Activated CD4-positive, alpha-beta T cell treated with anti-CD3 and anti-CD28 coated beads for 36 hours (primary cell): ENCODE measurements at regions not wholly inside any gene's neighbourhood (a gene's known extent, or its start where the extent isn't known, plus 50 kb on each side); places are given as distances from the start of the nearest gene placed in this dataset.
"Not testable (repeated sequence)": the region's sequence is repeated elsewhere in the genome, so short reads cannot be mapped to it uniquely, and the experiment has no call there.

Experiments used
- ATAC-seq: fragments of 200-7000 bp; cut with Tn5 transposase; one replicate; pipeline ENCODE4 v1.10.0; 2021; ENCODE audit warnings: mild to moderate bottlenecking, moderate library complexity
- CTCF ChIA-PET: fragments of 350-600 bp; sonication (Branson Sonifier 250); formaldehyde crosslinking; loops from one replicate; lab custom pipeline; 2021; ENCODE audit warnings: antibody characterized with exemption; lab: Charles Lee
- POLR2A ChIA-PET: fragments of 350-600 bp; sonication (Branson Sonifier 250); formaldehyde crosslinking; loops from one replicate; lab custom pipeline; 2021; ENCODE audit warnings: antibody characterized with exemption, inconsistent platforms; lab: Charles Lee
- DNase-seq: peaks from one replicate; pipeline ENCODE4 v3.0.0-alpha.2; 2020
- H3K27ac Mint-ChIP-seq: one replicate; pipeline ENCODE4 v1.8.0; 2021; ENCODE audit warnings: mixed read lengths
- H3K27me3 Mint-ChIP-seq: one replicate; pipeline ENCODE4 v1.8.0; 2021; ENCODE audit warnings: mixed read lengths
- H3K36me3 Mint-ChIP-seq: one replicate; pipeline ENCODE4 v1.8.0; 2021; ENCODE audit warnings: low read depth, mixed read lengths
- H3K4me1 Mint-ChIP-seq: one replicate; pipeline ENCODE4 v1.8.0; 2021; ENCODE audit warnings: mixed read lengths
- H3K4me3 Mint-ChIP-seq: one replicate; pipeline ENCODE4 v1.8.0; 2021; ENCODE audit warnings: mild to moderate bottlenecking, moderate library complexity, mixed read lengths
- H3K9me3 Mint-ChIP-seq: one replicate; pipeline ENCODE4 v1.8.0; 2021; ENCODE audit warnings: low read depth, mixed read lengths
- intact Hi-C, 2 experiments: fragments of 100-400 bp; cut with DNase I in 1 of 2; cut with micrococcal nuclease in 1 of 2; formaldehyde crosslinking; loops; one replicate each; pipeline versions ENCODE4 v1.14.2 to v1.15.1; 2022 to 2024; cut with DNase I, micrococcal nuclease

- Mint-ChIP-seq H3K9me3 (no peaks in the 10 kb centered on the region), H3K4me1 (no peaks in the 10 kb centered on the region), H3K27ac (no peak overlapping the region), H3K27me3 (no peaks in the 10 kb centered on the region), H3K4me3 (no peak overlapping the region), H3K36me3 (no peaks in the 10 kb centered on the region)
- POLR2A ChIA-PET = no interaction called here
- CTCF ChIA-PET = no interaction called here
- no peak for DNase-seq
- intact Hi-C loops = no loop called here
- no peak for ATAC-seq
Observed at GRCh38 chr10:124323111-124323725, 95.5 kb downstream of the OAT start.

GRCh38 chr10:124322191-124322980, 96.3 kb downstream of the OAT start:
- Mint-ChIP-seq H3K9me3 (no peaks in the 10 kb centered on the region), H3K4me1 (no peaks in the 10 kb centered on the region), H3K36me3 (no peaks in the 10 kb centered on the region), H3K27me3 (no peaks in the 10 kb centered on the region), H3K4me3 (no peak overlapping the region), H3K27ac (no peak overlapping the region)
- ATAC-seq (no peak), DNase-seq (no peak)
- CTCF ChIA-PET = interaction anchor here (1.2 kb wide), 1 partner anchor 13 kb away, joined by 3 read pairs; no protein-coding TSS in a partner anchor
- intact Hi-C loops = no loop called here
- POLR2A ChIA-PET = no interaction called here

DNA sequence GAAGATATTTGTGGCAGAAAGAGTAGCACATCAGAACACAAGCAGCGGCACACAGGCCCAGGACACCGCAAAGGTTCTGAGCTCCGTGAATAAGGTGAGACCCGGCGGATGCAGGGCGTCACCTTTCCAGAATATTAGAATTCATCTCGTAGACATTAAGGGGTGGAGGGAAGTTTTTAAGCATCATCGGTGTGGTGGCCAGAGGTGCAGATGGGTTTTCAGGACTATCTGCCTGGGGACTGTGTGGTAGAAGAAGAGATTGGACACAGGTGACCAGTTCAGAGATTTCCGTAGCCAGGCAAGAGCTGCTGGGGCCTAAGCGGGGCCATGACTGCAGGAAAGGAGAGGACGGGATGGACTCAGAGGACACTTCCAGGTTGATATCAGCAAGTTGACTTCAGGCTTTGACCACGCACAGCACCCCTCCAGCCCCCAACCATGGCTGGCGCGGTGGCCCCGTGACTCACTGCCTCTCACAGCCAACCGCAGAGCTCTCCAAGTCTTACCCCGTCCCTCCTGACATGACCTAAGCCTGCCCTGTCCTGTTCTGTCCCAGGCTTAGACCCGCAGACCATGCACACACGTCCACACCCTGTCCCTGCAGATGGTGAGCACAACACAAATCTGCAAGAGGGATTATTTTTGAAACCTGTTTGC, 97.2 kb downstream of the OAT start:
- Mint-ChIP-seq H3K4me3 (no peak overlapping the region), H3K4me1 (no peaks in the 10 kb centered on the region), H3K27me3 (no peaks in the 10 kb centered on the region), H3K9me3 (no peaks in the 10 kb centered on the region), H3K36me3 (no peaks in the 10 kb centered on the region), H3K27ac (no peak overlapping the region)
- ATAC-seq (no peak), DNase-seq (no peak)
- POLR2A ChIA-PET = no interaction called here
- CTCF ChIA-PET = interaction anchor here (1.2 kb wide), 1 partner anchor 14 kb away, joined by 3 read pairs; no protein-coding TSS in a partner anchor
- intact Hi-C loops = no loop called here

GRCh38 chr10:124320778-124321432, 97.8 kb downstream of the OAT start:
- DNase-seq = no peak
- ATAC-seq = no peak
- ChIA-PET CTCF (no interaction called here), POLR2A (no interaction called here)
- no peak overlapping the region for H3K27ac Mint-ChIP-seq
- intact Hi-C loops = no loop called here
- H3K36me3 Mint-ChIP-seq = no peaks in the 10 kb centered on the region
- no peaks in the 10 kb centered on the region for H3K9me3 Mint-ChIP-seq
- no peak overlapping the region for H3K4me3 Mint-ChIP-seq
- H3K4me1 Mint-ChIP-seq = no peaks in the 10 kb centered on the region
- no peaks in the 10 kb centered on the region for H3K27me3 Mint-ChIP-seq

- DNase-seq (no peak), ATAC-seq (no peak)
- no peaks in the 10 kb centered on the region for H3K27me3 Mint-ChIP-seq
- H3K27ac Mint-ChIP-seq = no peak overlapping the region
- H3K4me3 Mint-ChIP-seq = no peak overlapping the region
- POLR2A ChIA-PET = no interaction called here
- CTCF ChIA-PET = no interaction called here
- H3K4me1 Mint-ChIP-seq = peaks cover 2% of the 10 kb centered on the region
- no peaks in the 10 kb centered on the region for H3K36me3 Mint-ChIP-seq
- intact Hi-C loops = no loop called here
- no peaks in the 10 kb centered on the region for H3K9me3 Mint-ChIP-seq
Observed at GRCh38 chr10:124319926-124320391, 98.8 kb downstream of the OAT start.

GRCh38 chr10:124319520-124319919, 99.2 kb downstream of the OAT start:
- H3K36me3 Mint-ChIP-seq, DNase-seq, H3K27ac Mint-ChIP-seq, H3K27me3 Mint-ChIP-seq, POLR2A ChIA-PET, ATAC-seq, intact Hi-C loops, CTCF ChIA-PET, H3K9me3 Mint-ChIP-seq, H3K4me1 Mint-ChIP-seq, H3K4me3 Mint-ChIP-seq: not testable (repeated sequence)

DNA sequence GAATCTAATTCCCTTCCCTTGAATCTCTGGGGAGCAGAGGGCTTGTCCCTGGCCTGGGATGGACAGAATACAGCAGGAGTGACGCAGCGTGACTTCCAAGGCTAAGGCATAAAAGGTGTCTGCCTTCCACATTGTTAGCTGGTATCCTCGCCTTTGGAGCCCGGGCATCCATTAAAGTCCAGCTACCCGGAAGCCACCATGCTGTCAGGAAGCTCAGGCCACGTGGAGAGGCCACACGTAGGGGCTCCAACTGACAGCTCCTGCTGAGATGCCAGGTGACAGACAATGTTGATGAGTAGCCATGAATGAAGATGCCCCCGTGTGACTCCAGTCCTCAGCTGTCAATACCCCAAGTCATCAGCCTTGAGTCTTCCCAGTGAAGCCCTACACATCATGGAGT, 99.9 kb downstream of the OAT start:
- ATAC-seq = no peak
- DNase-seq = no peak
- no peaks in the 10 kb centered on the region for H3K36me3 Mint-ChIP-seq
- H3K4me3 Mint-ChIP-seq = no peak overlapping the region
- ChIA-PET CTCF (no interaction called here), POLR2A (no interaction called here)
- H3K4me1 Mint-ChIP-seq = peaks cover 2% of the 10 kb centered on the region
- H3K27me3 Mint-ChIP-seq = no peaks in the 10 kb centered on the region
- H3K9me3 Mint-ChIP-seq = no peaks in the 10 kb centered on the region
- intact Hi-C loops = no loop called here
- H3K27ac Mint-ChIP-seq = no peak overlapping the region

DNA sequence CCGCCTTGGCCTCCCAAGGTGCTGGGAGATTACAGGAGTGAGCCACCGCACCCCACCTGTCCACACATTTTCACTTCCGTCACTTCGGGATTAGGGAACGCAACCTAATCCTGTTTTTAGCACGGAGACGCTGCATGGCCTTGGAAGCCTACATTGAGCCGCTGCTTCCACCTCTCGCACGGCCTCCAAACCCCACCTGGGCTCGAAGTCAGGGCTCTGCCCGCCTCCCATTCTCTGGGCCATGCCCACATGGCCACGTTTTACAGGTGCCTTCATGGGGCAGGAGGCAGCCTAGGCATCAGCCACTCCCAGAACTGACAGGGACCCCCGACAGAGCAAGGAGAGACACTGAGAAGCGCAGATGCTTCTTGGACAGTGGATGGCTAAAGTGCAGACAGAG, 100.6 kb downstream of the OAT start:
- Mint-ChIP-seq H3K36me3 (no peaks in the 10 kb centered on the region), H3K4me1 (peaks cover 2% of the 10 kb centered on the region), H3K27me3 (no peaks in the 10 kb centered on the region), H3K9me3 (no peaks in the 10 kb centered on the region), H3K27ac (no peak overlapping the region), H3K4me3 (no peak overlapping the region)
- ATAC-seq (no peak), DNase-seq (no peak)
- ChIA-PET CTCF (no interaction called here), POLR2A (no interaction called here)
- intact Hi-C loops = no loop called here

- CTCF ChIA-PET = interaction anchor here (0.8 kb wide), 2 partner anchors 13 to 679 kb away, joined by 3 to 4 read pairs; no protein-coding TSS in a partner anchor
- Mint-ChIP-seq H3K27me3 (no peaks in the 10 kb centered on the region), H3K36me3 (no peaks in the 10 kb centered on the region), H3K9me3 (no peaks in the 10 kb centered on the region), H3K4me1 (peaks cover 2% of the 10 kb centered on the region), H3K4me3 (no peak overlapping the region), H3K27ac (no peak overlapping the region)
- POLR2A ChIA-PET = no interaction called here
- DNase-seq = no peak
- no peak for ATAC-seq
- intact Hi-C loops = no loop called here
Observed at GRCh38 chr10:124316326-124316725, 102.4 kb downstream of the OAT start.

GRCh38 chr10:124315591-124316270, 103.0 kb downstream of the OAT start:
- no peaks in the 10 kb centered on the region for H3K27me3 Mint-ChIP-seq

DNA sequence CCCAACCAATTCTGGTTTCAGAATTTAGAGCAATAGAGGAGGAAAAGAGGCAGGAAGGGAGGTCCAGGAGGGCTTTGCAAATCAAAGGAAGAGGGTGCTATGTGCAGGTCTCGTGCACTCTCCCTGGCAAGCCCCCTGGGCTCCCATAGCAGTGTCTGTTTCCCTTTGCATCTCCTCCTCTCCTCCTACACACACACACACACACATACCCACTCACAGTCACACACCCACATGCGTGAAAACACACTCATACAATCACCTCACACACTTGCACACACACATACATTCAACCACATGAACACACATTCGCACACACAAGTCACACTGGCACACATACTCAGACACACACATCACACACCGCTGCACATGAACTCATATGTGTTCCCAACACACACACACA, 105.3 kb downstream of the OAT start:
- no peaks in the 10 kb centered on the region for H3K36me3 Mint-ChIP-seq
- DNase-seq = no peak
- H3K4me3 Mint-ChIP-seq = no peak overlapping the region
- no peak overlapping the region for H3K27ac Mint-ChIP-seq
- ChIA-PET POLR2A (no interaction called here), CTCF (no interaction called here)
- peaks cover 2% of the 10 kb centered on the region for H3K4me1 Mint-ChIP-seq
- no peaks in the 10 kb centered on the region for H3K27me3 Mint-ChIP-seq
- no peaks in the 10 kb centered on the region for H3K9me3 Mint-ChIP-seq
- intact Hi-C loops = no loop called here
- no peak for ATAC-seq

More at GRCh38 chr10:124315591-124316270, 103.0 kb downstream of the OAT start:
- H3K36me3 Mint-ChIP-seq = no peaks in the 10 kb centered on the region
- CTCF ChIA-PET = interaction anchor here (0.8 kb wide), 2 partner anchors 14 to 679 kb away, joined by 3 to 4 read pairs; no protein-coding TSS in a partner anchor
- peaks cover 2% of the 10 kb centered on the region for H3K4me1 Mint-ChIP-seq
- POLR2A ChIA-PET = no interaction called here
- H3K4me3 Mint-ChIP-seq = no peak overlapping the region
- no peak overlapping the region for H3K27ac Mint-ChIP-seq
- no peaks in the 10 kb centered on the region for H3K9me3 Mint-ChIP-seq
- ATAC-seq (no peak), DNase-seq (no peak)
- intact Hi-C loops = no loop called here
